Left ventricle myocardium inferior (tissue), 1 donor: ENCODE measurements at regions not wholly inside any gene's neighbourhood (a gene's known extent, or its start where the extent isn't known, plus 50 kb on each side); places are given as distances from the start of the nearest gene placed in this dataset.

Source experiments
- DNase-seq: peaks from one replicate; pipeline ENCODE4 v3.0.0-alpha.2; 2020
- H3K27ac ChIP-seq: fragments of 200-600 bp; replicated peaks from 2 replicates; pipeline ENCODE4 v1.8.0; 2021
- H3K27me3 ChIP-seq: fragments of 200-600 bp; 2 replicates; pipeline ENCODE4 v1.8.0; 2021; ENCODE audit warnings: low read depth
- H3K36me3 ChIP-seq: fragments of 200-600 bp; 2 replicates; pipeline ENCODE4 v1.8.0; 2021
- H3K4me1 ChIP-seq: fragments of 200-600 bp; 2 replicates; pipeline ENCODE4 v1.8.0; 2021
- H3K4me3 ChIP-seq: fragments of 200-600 bp; 2 replicates; pipeline ENCODE4 v1.8.0; 2021; ENCODE audit warnings: mild to moderate bottlenecking, moderate library complexity
- H3K9me3 ChIP-seq: fragments of 200-600 bp; replicated peaks from 2 replicates; pipeline ENCODE4 v1.8.0; 2021
- CTCF ChIP-seq: fragments of 200-600 bp; IDR thresholded peaks from 2 replicates; pipeline ENCODE4 v1.8.0; 2021; ENCODE audit warnings: antibody characterized with exemption, mild to moderate bottlenecking, borderline replicate concordance
- intact Hi-C: fragments of 100-400 bp; cut with micrococcal nuclease; formaldehyde crosslinking; loops from one replicate; pipeline ENCODE4 v1.11.0; 2022
- donor health status: DM: no; HTN: yes; CAD: no; lungs with severe emphysema.

- Histone ChIP-seq H3K36me3 (peaks cover 7% of the 10 kb centered on the region), H3K4me3 (no peak overlapping the region), H3K9me3 (no peaks in the 10 kb centered on the region), H3K4me1 (peaks cover 76% of the 10 kb centered on the region), H3K27me3 (no peaks in the 10 kb centered on the region), H3K27ac (no peak overlapping the region)
- DNase-seq = no peak
- intact Hi-C loops = no loop called here
- TF ChIP-seq CTCF = no peak
Observed at GRCh38 chr18:46266473-46266872, 162.3 kb downstream of the HAUS1 start.

GRCh38 chr18:46268671-46269070 lies 164.5 kb downstream of the HAUS1 start:
- Histone ChIP-seq H3K4me1 (peaks cover 54% of the 10 kb centered on the region), H3K9me3 (no peaks in the 10 kb centered on the region), H3K27me3 (no peaks in the 10 kb centered on the region), H3K27ac (peak overlapping the region; percentile 45), H3K36me3 (peaks cover 1% of the 10 kb centered on the region), H3K4me3 (no peak overlapping the region)
- peak; percentile 44 for DNase-seq
- intact Hi-C loops = no loop called here
- TF ChIP-seq CTCF = no peak

GRCh38 chr18:46269275-46269674 lies 165.1 kb downstream of the HAUS1 start:
- no peak for DNase-seq
- TF ChIP-seq CTCF = no peak
- H3K27ac ChIP-seq = no peak overlapping the region
- no peaks in the 10 kb centered on the region for H3K9me3 ChIP-seq
- H3K4me1 ChIP-seq = peaks cover 48% of the 10 kb centered on the region
- no peak overlapping the region for H3K4me3 ChIP-seq
- H3K36me3 ChIP-seq = no peaks in the 10 kb centered on the region
- intact Hi-C loops = no loop called here
- no peaks in the 10 kb centered on the region for H3K27me3 ChIP-seq

GRCh38 chr18:46271488-46271887 lies 167.3 kb downstream of the HAUS1 start:
- DNase-seq = no peak
- peaks cover 36% of the 10 kb centered on the region for H3K4me1 ChIP-seq
- H3K9me3 ChIP-seq = no peaks in the 10 kb centered on the region
- no peak for TF ChIP-seq CTCF
- no peaks in the 10 kb centered on the region for H3K36me3 ChIP-seq
- H3K4me3 ChIP-seq = no peak overlapping the region
- no peak overlapping the region for H3K27ac ChIP-seq
- intact Hi-C loops = no loop called here
- no peaks in the 10 kb centered on the region for H3K27me3 ChIP-seq

GRCh38 chr18:46273861-46274260 lies 169.7 kb downstream of the HAUS1 start:
- DNase-seq = no peak
- H3K27ac ChIP-seq = no peak overlapping the region
- H3K36me3 ChIP-seq = no peaks in the 10 kb centered on the region
- H3K27me3 ChIP-seq = no peaks in the 10 kb centered on the region
- no peaks in the 10 kb centered on the region for H3K9me3 ChIP-seq
- intact Hi-C loops = no loop called here
- H3K4me1 ChIP-seq = peaks cover 32% of the 10 kb centered on the region
- TF ChIP-seq CTCF = no peak
- H3K4me3 ChIP-seq = no peak overlapping the region

GRCh38 chr18:46274266-46274665 lies 170.1 kb downstream of the HAUS1 start:
- Histone ChIP-seq H3K9me3 (no peaks in the 10 kb centered on the region), H3K27me3 (no peaks in the 10 kb centered on the region), H3K27ac (no peak overlapping the region), H3K4me1 (peaks cover 30% of the 10 kb centered on the region), H3K4me3 (no peak overlapping the region), H3K36me3 (no peaks in the 10 kb centered on the region)
- intact Hi-C loops = no loop called here
- TF ChIP-seq CTCF = no peak
- no peak for DNase-seq
